Gastroesophageal sphincter (tissue), 4 donors: ENCODE measurements at regions not wholly inside any gene's neighbourhood (a gene's known extent, or its start where the extent isn't known, plus 50 kb on each side); places are given as distances from the start of the nearest gene placed in this dataset.

ENCODE experiments used
- ATAC-seq: fragments of 150-250 bp; one replicate; pipeline ENCODE4 v1.9.1; 2016; ENCODE audit warnings: mild to moderate bottlenecking, moderate library complexity
- H3K27ac ChIP-seq, 4 donors: fragments of 200-600 bp; sonication (generic) in 3 of 4; 1 replicate in 3 of 4; 2 replicates in 1 of 4; pipeline ENCODE4 v1.5.1; 2016 to 2019
- H3K27me3 ChIP-seq: fragments of 200-600 bp; sonication (generic); one replicate; pipeline ENCODE4 v1.5.1; 2019
- H3K36me3 ChIP-seq, 2 donors: fragments of 200-600 bp; sonication (generic); one replicate each; pipeline ENCODE4 v1.5.1; 2019; ENCODE audit warnings: control low read depth in 1 of 2
- H3K4me1 ChIP-seq, 3 donors: fragments of 200-600 bp; sonication (generic); 1 replicate in 2 of 3; 2 replicates in 1 of 3; pipeline ENCODE4 v1.5.1; 2016 to 2019; ENCODE audit warnings: control low read depth in 2 of 3
- H3K4me3 ChIP-seq, 2 donors: fragments of 200-600 bp; sonication (generic); one replicate each; pipeline ENCODE4 v1.5.1; 2019; ENCODE audit warnings: mild to moderate bottlenecking in 1 of 2, moderate library complexity in 1 of 2
- H3K9me3 ChIP-seq, 3 donors: fragments of 200-600 bp; sonication (generic); one replicate each; pipeline ENCODE4 v1.5.1; 2017 to 2019; ENCODE audit warnings: control low read depth in 2 of 3
- EP300 ChIP-seq: sonication (generic); formaldehyde crosslinking; IDR thresholded peaks from one replicate; pipeline ENCODE4 v1.6.1; 2017; ENCODE audit warnings: antibody characterized with exemption, mild to moderate bottlenecking
- POLR2A ChIP-seq, 2 donors: fragments of 450-650 bp; IDR thresholded peaks; one replicate each; pipeline ENCODE4 v1.6.1; 2017; ENCODE audit warnings: antibody characterized with exemption in 2 of 2, mild to moderate bottlenecking in 2 of 2, moderate library complexity in 1 of 2
- POLR2AphosphoS5 ChIP-seq: sonication (generic); formaldehyde crosslinking; IDR thresholded peaks from one replicate; pipeline ENCODE4 v1.6.1; 2017; ENCODE audit warnings: antibody characterized with exemption
- WGBS, 2 donors: methylation state at CpG; one replicate each; pipeline ENCODE4 v1.1.5; 2018; ENCODE audit warnings: low coverage in 1 of 2; 5-methylcytosine and 5-hydroxymethylcytosine counted together
- TF ChIP-seq, protein P1 (sequence below), 4 experiments: fragments of 200-600 bp in 2 of 4; fragments of 450-650 bp in 2 of 4; sonication (generic) in 1 of 4; IDR thresholded peaks; one replicate each; pipeline ENCODE4 v1.5.1; 2017 to 2019; ENCODE audit warnings: antibody characterized with exemption in 4 of 4, mild to moderate bottlenecking in 2 of 4, moderate library complexity in 2 of 4

DNA sequence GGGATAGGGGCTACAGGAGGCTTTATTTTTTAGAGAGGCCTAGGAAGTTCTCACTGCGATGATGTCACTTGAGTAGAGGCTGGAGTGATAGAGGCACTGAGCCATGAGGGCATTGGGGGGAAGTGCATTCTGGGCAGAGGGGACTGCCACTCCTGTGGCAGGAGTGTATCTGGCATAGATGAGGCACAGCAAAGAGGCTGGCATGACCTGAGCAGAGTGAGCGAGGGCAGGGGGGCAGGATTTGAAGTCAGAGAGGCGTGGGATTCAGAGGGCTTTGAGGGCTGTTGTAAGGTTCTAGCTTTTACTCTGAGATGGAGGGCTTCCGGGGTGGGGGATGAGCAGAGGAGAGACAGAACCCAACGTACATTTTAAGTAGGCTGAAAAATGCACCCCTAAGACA, 91.9 kb upstream of the SH3PXD2B start:
- WGBS, 2 donors, result 88 to 92% methylated on average over 2 to 5 of the region's 5 CpGs
- ATAC-seq, result no peak
- no peaks in the 10 kb centered on the region for H3K36me3 ChIP-seq
- H3K9me3 ChIP-seq, result no peaks in the 10 kb centered on the region
- H3K4me3 ChIP-seq, result no peak overlapping the region
- TF ChIP-seq, protein P1, sequence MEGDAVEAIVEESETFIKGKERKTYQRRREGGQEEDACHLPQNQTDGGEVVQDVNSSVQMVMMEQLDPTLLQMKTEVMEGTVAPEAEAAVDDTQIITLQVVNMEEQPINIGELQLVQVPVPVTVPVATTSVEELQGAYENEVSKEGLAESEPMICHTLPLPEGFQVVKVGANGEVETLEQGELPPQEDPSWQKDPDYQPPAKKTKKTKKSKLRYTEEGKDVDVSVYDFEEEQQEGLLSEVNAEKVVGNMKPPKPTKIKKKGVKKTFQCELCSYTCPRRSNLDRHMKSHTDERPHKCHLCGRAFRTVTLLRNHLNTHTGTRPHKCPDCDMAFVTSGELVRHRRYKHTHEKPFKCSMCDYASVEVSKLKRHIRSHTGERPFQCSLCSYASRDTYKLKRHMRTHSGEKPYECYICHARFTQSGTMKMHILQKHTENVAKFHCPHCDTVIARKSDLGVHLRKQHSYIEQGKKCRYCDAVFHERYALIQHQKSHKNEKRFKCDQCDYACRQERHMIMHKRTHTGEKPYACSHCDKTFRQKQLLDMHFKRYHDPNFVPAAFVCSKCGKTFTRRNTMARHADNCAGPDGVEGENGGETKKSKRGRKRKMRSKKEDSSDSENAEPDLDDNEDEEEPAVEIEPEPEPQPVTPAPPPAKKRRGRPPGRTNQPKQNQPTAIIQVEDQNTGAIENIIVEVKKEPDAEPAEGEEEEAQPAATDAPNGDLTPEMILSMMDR (IDR thresholded peaks at IDR 0.05), result no peak
- no peak for TF ChIP-seq POLR2A (IDR thresholded peaks at IDR 0.05)
- no peak for TF ChIP-seq EP300
- TF ChIP-seq POLR2AphosphoS5, result no peak
- H3K27me3 ChIP-seq, result no peaks in the 10 kb centered on the region
- H3K27ac ChIP-seq, result no peak overlapping the region
- H3K4me1 ChIP-seq, result peaks cover 0 to 35% (median 0%) of the 10 kb centered on the region in 3 donors

DNA sequence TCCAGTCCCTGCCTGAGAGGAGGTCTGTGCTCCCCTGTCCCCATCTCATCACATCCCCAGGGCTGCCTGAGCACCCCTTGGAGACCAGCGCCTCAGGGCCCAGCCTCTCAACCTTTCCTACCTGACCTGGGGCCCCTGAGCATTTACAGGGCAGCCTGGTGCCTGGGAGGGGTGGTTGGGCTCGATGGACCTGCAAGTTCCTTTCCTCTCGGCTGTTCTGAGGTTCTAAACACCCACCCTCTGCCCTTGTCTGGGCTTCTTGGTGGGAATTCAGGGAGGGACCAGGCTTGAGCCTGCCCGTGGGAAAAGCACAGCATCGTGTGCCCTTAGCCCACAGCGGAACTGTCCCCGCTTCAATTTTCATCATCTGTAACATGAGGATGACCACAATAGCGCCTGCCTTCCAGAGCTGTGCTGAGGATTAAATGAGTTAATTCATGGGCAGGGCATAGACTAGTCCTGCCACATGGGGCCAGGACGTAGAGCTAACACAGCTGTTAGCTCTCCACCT, 91.0 kb upstream of the SH3PXD2B start:
- no peak for TF ChIP-seq POLR2AphosphoS5
- no peak for TF ChIP-seq EP300
- TF ChIP-seq, protein P1 (IDR thresholded peaks at IDR 0.05), result no peak
- TF ChIP-seq POLR2A (IDR thresholded peaks at IDR 0.05), result no peak
- ATAC-seq, result no peak
- no peak overlapping the region for H3K4me3 ChIP-seq
- no peaks in the 10 kb centered on the region for H3K27me3 ChIP-seq
- WGBS, 2 donors, result 86 to 92% methylated on average over 5 to 7 of the region's 9 CpGs
- peaks cover 0 to 31% (median 0%) of the 10 kb centered on the region in 3 donors for H3K4me1 ChIP-seq
- H3K9me3 ChIP-seq, result no peaks in the 10 kb centered on the region
- H3K36me3 ChIP-seq, result no peaks in the 10 kb centered on the region
- no peak overlapping the region for H3K27ac ChIP-seq

DNA sequence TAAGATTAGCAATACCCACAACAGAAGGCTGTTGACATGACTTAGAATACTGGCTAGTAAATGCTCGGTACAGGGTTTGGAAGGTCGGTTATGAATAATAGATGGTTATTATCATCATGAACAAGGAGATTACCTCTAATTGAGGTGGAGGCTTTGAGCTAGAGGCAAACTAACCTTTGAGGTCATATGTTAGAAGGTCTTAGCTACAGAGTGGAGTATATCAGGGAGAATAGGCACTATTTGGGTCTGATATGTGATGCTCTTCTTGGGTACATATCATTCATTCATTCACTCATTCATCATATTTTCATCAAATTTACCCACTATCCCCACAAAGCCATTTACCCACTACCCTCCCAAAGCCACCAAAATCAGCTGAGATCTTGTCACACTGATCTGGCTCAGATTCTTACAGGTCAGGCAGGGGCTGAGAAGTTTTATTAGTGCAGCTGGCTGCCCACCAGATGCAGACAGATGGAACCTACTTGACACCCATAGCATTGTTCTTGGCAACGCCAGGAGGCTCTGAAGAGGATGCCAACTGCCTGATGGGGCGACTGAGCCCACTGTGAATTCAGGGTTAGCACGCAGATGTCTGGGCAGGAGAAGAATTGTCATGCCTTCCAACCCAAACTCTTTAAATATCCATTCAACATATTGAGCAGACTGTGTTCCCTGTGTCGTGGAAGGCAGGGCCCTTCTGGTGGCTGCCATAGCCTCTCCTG, 90.2 kb upstream of the SH3PXD2B start:
- 55 to 62% methylated on average over 2 to 3 of the region's 6 CpGs for WGBS, 2 donors
- Histone ChIP-seq H3K36me3 (no peaks in the 10 kb centered on the region), H3K4me3 (no peak overlapping the region), H3K27me3 (no peaks in the 10 kb centered on the region), H3K27ac (no peak overlapping the region), H3K9me3 (no peaks in the 10 kb centered on the region), H3K4me1 (peaks cover 0 to 23% (median 0%) of the 10 kb centered on the region in 3 donors)
- TF ChIP-seq EP300 (no peak), POLR2A (IDR thresholded peaks at IDR 0.05) (no peak), POLR2AphosphoS5 (no peak)
- TF ChIP-seq, protein P1 (IDR thresholded peaks at IDR 0.05), result no peak
- ATAC-seq, result no peak

DNA sequence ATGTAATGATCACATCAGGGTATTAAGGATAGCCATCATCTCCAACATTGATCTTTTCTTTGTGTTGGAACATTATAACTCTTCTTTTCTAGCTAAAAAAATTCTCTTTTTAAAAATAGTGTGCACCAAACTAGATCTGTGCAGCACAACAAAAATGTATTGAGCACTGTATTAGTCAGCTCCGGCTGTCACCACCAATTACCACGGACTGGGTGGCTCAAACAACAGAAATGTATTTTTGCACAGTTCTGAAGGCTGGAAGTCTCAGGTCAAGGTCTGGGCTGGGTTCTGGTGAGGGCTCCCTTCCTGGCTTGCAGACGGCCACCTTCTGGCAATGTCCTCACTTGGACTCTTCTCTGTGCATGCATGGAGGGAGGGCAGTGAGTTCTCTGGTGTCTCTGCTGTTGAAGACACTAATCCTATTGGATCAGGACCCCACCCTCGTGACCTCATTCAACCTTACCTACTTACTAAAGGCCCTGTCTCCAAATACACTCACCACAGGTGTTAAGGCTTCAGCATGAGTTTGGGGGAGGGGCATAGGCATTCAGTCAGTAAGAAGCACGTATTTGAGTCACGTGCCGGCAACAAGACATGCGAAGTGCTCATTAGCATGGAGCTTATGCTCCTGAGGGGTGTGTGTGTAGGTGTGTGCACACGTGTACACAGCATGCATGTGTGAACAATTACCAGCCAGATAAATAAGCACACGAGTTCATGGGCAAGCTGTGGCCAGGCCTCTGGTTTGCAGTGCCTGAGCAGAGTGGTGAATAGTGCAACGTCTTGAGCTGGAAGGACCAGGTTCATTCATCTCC, 89.4 kb upstream of the SH3PXD2B start:
- H3K9me3 ChIP-seq, result no peaks in the 10 kb centered on the region
- no peaks in the 10 kb centered on the region for H3K27me3 ChIP-seq
- TF ChIP-seq, protein P1 (IDR thresholded peaks at IDR 0.05), result no peak
- no peak overlapping the region for H3K27ac ChIP-seq
- no peak overlapping the region for H3K4me3 ChIP-seq
- no peak for ATAC-seq
- WGBS, 2 donors, result 87 to 92% methylated on average over 2 to 9 of the region's 11 CpGs
- H3K36me3 ChIP-seq, result no peaks in the 10 kb centered on the region
- peaks cover 0 to 16% (median 0%) of the 10 kb centered on the region in 3 donors for H3K4me1 ChIP-seq
